Activated naive CD8-positive, alpha-beta T cell (primary cell): ENCODE measurements at regions not wholly inside any gene's neighbourhood (a gene's known extent, or its start where the extent isn't known, plus 50 kb on each side); places are given as distances from the start of the nearest gene placed in this dataset.
"Not testable (repeated sequence)": the region's sequence is repeated elsewhere in the genome, so short reads cannot be mapped to it uniquely, and the experiment has no call there.

Experiments
- H3K27ac Mint-ChIP-seq: one replicate; pipeline ENCODE4 v1.8.0; 2021; ENCODE audit warnings: mixed read lengths
- H3K27me3 Mint-ChIP-seq: one replicate; pipeline ENCODE4 v1.8.0; 2021; ENCODE audit warnings: mixed read lengths
- H3K36me3 Mint-ChIP-seq: one replicate; pipeline ENCODE4 v1.8.0; 2021; ENCODE audit warnings: mixed read lengths
- H3K4me1 Mint-ChIP-seq: one replicate; pipeline ENCODE4 v1.8.0; 2021; ENCODE audit warnings: low read depth, mixed read lengths
- H3K4me3 Mint-ChIP-seq: one replicate; pipeline ENCODE4 v1.8.0; 2021; ENCODE audit warnings: mild to moderate bottlenecking, mixed read lengths
- H3K9me3 Mint-ChIP-seq: one replicate; pipeline ENCODE4 v1.8.0; 2021; ENCODE audit warnings: low read depth, mixed read lengths

DNA sequence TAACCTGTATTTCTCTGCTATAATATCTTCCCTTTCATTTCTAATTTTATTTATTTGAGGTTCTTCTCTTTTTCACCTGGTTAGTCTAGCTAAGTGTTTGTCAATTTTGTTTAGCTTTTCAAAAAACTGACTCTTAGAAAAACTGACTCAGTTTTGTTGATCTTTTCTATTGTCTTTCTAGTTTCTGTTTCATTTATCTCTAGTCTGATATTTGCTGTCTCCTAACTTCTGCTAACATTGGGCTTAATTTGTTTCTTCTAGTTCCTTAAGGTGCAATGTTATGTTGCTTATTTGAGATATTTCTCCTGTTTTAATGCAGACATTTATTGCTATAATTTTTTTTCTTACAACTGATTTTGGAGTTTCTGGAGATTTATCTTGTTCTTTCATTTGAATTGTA, 1011.0 kb downstream of the EPHA7 start:
- H3K27ac Mint-ChIP-seq, result no peak overlapping the region
- peaks cover 11% of the 10 kb centered on the region for H3K9me3 Mint-ChIP-seq
- H3K4me1 Mint-ChIP-seq, result no peaks in the 10 kb centered on the region
- H3K4me3 Mint-ChIP-seq, result no peak overlapping the region
- no peaks in the 10 kb centered on the region for H3K36me3 Mint-ChIP-seq
- H3K27me3 Mint-ChIP-seq, result no peaks in the 10 kb centered on the region

DNA sequence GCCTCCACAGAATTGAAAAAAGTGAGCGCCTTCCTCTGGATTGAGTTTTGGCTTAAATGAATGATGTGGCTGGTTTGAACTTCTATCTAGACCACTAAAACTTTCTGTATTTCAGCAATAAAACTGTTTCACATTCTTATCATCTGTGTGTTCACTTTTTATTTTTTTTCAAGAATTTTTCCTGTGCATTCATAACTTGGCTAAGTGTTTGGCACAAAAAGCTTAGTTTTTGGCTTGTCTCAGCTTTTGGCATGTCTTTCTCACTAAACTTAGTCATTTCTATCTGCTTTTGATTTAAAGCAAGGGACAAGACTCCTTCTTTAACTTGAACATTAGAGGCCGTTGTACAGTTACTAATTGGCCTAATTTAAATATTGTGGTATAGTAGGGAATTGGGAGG, 1015.1 kb downstream of the EPHA7 start:
- no peak overlapping the region for H3K4me3 Mint-ChIP-seq

DNA sequence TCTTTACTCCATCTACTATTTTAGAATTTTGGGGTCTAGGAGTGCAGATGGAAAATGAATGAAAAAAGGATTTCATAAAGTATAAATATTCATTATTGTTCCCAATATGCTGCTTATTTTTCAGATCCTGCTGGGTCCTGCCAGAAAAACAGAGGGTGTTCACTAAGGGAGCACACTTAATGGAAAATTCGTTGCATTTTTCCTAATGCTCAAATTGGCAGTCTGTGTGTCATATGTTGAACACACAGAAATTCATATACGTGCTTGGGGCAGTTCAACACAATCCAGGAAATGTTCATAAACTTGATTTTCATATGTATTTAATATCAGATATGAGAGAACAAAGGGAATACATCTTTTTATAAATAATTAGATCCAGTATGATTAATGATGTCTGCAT, 1019.4 kb downstream of the EPHA7 start:
- Mint-ChIP-seq H3K4me3 (no peak overlapping the region), H3K9me3 (peaks cover 7% of the 10 kb centered on the region), H3K4me1 (no peaks in the 10 kb centered on the region), H3K27ac (no peak overlapping the region), H3K36me3 (no peaks in the 10 kb centered on the region), H3K27me3 (no peaks in the 10 kb centered on the region)

More for the DNA sequence above, 1015.1 kb downstream of the EPHA7 start:
- Mint-ChIP-seq H3K36me3 (no peaks in the 10 kb centered on the region), H3K4me1 (no peaks in the 10 kb centered on the region), H3K27ac (no peak overlapping the region), H3K9me3 (peaks cover 7% of the 10 kb centered on the region), H3K27me3 (no peaks in the 10 kb centered on the region)

DNA sequence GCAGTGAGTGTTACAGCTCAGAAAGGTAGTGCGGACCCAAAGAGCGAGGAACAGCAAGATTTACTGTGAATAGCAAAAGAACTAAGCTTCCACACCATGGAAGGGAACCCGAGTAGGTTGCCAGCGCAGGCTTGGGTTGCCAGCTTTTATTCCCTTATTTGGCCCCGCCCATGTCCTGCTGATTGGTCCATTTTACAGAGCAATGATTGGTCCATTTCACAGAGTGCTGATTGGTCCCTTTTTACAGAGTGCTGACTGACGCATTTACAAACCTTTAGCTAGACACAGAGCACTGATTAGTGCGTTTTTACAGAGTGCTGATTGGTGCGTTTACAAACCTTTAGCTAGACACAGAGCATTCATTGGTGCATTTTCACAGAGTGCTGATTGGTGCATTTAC, 1030.7 kb downstream of the EPHA7 start:
- H3K27ac Mint-ChIP-seq, H3K27me3 Mint-ChIP-seq, H3K4me1 Mint-ChIP-seq, H3K36me3 Mint-ChIP-seq, H3K4me3 Mint-ChIP-seq, H3K9me3 Mint-ChIP-seq: not testable (repeated sequence)

DNA sequence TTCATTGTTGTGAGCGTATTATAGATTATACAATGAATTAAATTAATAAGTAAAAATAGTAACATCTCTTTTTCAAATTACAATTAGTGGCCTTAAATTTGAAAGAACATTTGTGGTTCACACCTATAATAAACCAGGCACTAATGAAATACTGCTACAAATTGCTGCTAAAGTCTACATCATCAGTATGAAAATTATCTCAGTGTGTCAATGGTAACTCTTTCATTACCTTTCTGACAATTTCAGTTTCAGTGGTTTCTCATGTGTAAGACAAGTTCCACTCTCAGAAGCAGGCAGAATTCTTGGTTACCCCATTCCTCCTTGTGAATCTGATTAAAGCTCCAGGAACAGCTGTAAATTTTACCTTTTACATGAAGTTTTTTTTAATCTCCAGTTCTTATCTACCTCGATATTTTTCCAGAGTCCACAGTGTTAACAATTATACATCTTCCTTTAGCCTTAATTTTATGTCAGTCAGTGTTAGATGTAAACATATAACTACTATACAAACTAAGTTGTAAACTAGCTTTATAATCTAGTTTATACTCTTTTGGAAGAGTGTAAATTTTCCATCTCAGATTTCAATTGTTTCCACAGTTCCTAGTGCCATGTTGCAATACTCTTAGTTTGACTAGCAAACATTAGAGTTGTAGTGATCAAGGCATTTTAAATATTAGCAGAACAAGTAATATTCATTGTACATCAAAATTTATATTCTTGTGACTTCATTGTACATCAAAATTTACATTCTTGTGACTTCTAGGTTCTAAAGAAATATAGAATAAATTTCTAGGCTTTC, 1038.4 kb downstream of the EPHA7 start:
- Mint-ChIP-seq H3K9me3 (no peaks in the 10 kb centered on the region), H3K4me3 (no peak overlapping the region), H3K4me1 (no peaks in the 10 kb centered on the region), H3K36me3 (no peaks in the 10 kb centered on the region), H3K27ac (no peak overlapping the region), H3K27me3 (no peaks in the 10 kb centered on the region)

DNA sequence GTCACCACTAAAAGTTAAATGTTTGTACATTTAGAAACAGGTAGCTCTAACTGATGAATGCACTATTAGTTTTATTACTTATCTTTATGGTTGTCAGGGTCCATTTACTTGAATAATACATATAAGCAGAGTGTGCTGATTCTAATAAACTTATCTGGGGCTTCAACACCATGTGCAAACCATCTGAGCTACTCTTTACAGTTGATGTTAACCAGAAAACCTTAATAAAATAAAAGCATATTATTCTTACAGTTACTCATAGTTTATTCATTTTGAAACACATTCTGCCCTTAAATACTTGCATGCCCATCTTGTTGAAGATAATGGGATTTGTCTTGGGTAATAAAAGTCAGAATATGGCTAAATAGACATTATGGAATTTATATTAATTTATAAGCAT, 1042.2 kb downstream of the EPHA7 start:
- H3K4me1 Mint-ChIP-seq, result no peaks in the 10 kb centered on the region
- no peaks in the 10 kb centered on the region for H3K27me3 Mint-ChIP-seq
- peaks cover 4% of the 10 kb centered on the region for H3K9me3 Mint-ChIP-seq
- H3K27ac Mint-ChIP-seq, result no peak overlapping the region
- H3K4me3 Mint-ChIP-seq, result no peak overlapping the region
- no peaks in the 10 kb centered on the region for H3K36me3 Mint-ChIP-seq

DNA sequence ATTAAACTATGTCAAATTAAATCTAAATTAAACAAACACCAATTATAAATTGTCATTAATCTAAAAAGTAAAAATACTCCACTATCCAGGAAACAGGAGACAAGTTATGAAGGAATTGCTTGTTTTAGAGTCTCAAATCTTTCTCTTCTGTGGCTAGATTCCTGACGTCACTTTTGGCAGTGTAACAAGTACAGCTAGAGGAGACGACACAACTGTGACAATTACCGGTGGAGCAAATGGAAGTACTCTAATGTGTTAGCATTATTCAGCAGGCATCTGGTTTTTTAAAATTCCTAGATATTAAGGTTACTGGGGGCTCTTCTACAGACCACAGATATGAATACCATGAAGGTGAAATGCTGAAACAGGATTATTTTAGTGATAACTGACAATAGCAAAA, 1042.7 kb downstream of the EPHA7 start:
- Mint-ChIP-seq H3K4me1 (no peaks in the 10 kb centered on the region), H3K36me3 (no peaks in the 10 kb centered on the region), H3K9me3 (peaks cover 4% of the 10 kb centered on the region), H3K27ac (no peak overlapping the region), H3K4me3 (no peak overlapping the region), H3K27me3 (no peaks in the 10 kb centered on the region)

DNA sequence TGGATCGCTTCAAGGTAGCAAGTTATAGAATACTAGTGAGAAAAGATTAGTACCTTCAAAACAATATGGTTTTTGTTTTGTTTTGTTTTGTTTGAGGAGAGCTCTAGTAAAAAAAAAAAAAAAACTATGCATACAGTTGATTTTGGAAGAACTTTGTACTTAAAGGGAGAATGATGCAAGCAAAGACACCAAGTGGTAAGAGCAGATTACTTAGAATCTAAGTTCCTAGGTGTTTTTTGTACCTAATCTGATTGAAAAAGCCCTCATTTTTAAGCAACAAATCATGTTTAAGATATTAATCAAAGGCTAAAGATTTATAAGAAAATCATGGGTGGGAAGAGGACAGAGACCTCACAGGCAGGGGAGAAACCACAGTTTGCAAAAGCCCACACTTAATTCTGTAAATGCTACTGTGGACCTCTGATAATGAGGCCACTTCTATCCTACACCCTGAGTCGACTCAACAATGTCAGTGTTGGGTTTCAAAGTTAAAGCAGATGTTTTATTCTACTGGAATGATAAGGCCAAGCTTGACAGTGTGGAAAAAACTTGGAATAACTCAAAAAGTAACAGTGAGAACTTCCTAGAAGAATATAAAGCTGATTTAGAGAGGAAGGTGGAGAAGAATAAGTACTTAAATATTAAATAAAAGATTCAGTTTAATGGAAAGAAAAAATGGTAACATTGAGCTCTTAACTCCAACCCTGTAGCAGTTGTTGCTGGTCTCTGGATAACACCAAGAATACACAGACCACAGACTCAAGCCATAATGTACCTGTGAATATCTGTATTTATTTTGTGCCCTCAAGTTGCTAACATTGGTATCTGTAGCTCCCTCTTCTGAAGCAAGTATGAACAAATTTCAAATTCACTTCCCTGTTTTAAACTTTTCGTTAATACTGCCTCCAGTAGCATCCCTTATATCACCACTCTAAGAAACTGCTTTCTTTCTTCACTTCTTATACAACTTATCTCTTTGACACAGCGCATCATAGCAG, 1047.8 kb downstream of the EPHA7 start:
- no peaks in the 10 kb centered on the region for H3K27me3 Mint-ChIP-seq
- H3K36me3 Mint-ChIP-seq, result no peaks in the 10 kb centered on the region
- H3K27ac Mint-ChIP-seq, result no peak overlapping the region
- no peaks in the 10 kb centered on the region for H3K4me1 Mint-ChIP-seq
- H3K9me3 Mint-ChIP-seq, result peaks cover 4% of the 10 kb centered on the region
- H3K4me3 Mint-ChIP-seq, result no peak overlapping the region

DNA sequence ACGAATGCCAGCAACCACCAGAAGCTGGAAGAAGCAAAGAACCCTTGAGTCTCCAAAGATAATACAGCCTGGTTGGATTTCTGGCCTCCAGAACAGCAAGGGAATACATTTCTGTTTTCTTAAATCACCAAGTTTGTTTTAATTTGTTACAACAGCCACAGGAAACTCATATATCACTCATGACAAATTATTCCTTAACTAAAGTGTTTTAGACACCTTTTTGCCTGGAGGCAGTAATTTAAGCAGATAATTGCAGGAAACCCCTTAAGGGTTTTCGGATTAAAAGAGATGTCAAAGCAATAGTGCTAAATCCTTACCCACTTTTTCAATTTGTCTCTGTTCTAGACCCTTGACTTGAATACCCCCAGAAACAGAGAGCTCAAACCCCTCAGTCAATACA, 1050.0 kb downstream of the EPHA7 start:
- Mint-ChIP-seq H3K9me3 (no peaks in the 10 kb centered on the region), H3K4me3 (no peak overlapping the region), H3K36me3 (no peaks in the 10 kb centered on the region)

DNA sequence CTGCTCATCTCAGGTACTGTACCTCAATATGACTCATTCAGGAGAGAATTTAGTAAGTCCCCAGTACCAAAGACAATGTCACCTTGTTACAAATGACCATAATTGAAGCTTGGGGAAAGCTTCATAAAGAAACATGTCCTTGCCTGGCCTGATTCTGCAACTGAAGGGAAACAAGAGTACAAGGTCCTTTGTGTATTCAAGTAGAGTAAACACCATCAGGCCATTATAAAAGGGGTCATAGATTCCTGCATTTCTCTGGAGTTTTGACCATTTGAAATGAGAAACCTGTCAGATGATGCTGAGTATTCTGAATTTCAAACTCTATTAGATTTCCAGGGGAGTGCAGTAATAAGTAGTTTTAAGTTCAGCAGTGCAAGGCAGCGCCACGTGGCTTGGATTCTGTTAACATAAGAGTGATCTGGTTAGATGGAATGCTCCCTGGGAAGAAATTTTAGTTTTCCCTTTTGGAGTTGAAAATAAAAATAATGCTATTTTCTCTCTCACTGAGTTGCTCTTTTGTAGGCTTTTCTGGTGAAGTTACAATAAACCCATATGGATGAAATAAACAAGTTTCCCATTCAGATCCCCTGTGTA, 1054.3 kb downstream of the EPHA7 start:
- no peaks in the 10 kb centered on the region for H3K27me3 Mint-ChIP-seq
- H3K9me3 Mint-ChIP-seq, result no peaks in the 10 kb centered on the region
- H3K4me1 Mint-ChIP-seq, result no peaks in the 10 kb centered on the region
- no peaks in the 10 kb centered on the region for H3K36me3 Mint-ChIP-seq
- no peak overlapping the region for H3K27ac Mint-ChIP-seq
- no peak overlapping the region for H3K4me3 Mint-ChIP-seq

More for the DNA sequence above, 1050.0 kb downstream of the EPHA7 start:
- no peaks in the 10 kb centered on the region for H3K4me1 Mint-ChIP-seq
- no peak overlapping the region for H3K27ac Mint-ChIP-seq
- H3K27me3 Mint-ChIP-seq, result no peaks in the 10 kb centered on the region

DNA sequence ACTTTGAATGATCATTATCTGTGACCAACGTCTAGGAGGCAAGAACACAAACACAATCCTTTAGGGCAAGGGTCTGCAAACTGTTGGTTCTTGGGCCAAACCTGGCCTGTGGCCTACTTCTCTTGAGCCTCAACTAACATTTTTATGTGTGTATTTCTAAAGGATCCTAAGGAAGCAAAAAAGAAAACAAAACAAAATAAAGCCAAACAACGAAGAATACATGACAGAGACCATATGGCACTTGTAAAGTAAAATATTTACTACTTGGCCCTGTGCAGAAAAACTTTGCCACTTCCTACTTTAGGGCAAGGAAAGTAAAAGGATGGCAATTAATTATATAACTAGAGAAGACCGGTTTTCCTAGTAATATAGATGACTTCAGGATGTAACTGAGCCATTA, 1056.2 kb downstream of the EPHA7 start:
- Mint-ChIP-seq H3K9me3 (no peaks in the 10 kb centered on the region), H3K4me3 (no peak overlapping the region), H3K27me3 (no peaks in the 10 kb centered on the region), H3K36me3 (no peaks in the 10 kb centered on the region), H3K27ac (no peak overlapping the region), H3K4me1 (no peaks in the 10 kb centered on the region)

DNA sequence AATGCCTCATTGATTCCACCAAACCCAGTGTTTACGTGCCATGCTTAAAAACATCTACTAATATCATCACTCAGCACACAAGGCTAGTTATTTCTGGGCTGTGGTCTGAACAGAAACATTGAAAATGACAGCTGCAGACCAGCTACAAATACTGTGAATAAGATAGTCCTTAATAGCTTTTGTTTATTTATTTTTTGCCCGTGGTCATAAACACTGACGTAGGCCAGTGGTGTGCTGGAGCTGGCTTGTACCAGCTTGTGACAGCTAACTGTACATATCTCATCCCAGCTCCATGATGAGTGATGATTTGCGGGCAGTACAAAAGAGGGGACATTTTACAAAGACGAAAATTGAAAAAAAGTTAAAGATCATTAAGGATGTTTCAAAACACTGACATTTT, 1057.0 kb downstream of the EPHA7 start:
- H3K27ac Mint-ChIP-seq, result no peak overlapping the region
- no peaks in the 10 kb centered on the region for H3K27me3 Mint-ChIP-seq
- H3K9me3 Mint-ChIP-seq, result no peaks in the 10 kb centered on the region
- no peaks in the 10 kb centered on the region for H3K4me1 Mint-ChIP-seq
- no peaks in the 10 kb centered on the region for H3K36me3 Mint-ChIP-seq
- no peak overlapping the region for H3K4me3 Mint-ChIP-seq

DNA sequence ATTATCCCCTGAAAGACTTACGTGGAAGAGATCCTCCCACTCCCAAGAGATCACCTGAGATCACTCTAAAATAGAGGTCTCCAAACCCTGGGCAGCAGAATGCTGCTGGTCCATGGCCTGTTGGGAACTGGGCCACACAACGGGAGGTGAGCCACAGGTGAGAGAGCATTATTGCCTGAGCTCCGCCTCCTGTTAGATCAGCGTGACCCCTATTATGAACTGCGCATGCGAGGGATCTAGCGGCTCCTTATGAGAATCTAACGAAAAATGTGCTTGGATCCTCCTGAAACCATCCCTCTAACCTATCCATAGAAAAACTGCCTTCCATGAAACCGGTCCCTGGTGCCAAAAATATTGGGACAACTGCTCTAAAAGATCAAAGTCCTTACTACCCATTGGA, 1057.4 kb downstream of the EPHA7 start:
- Mint-ChIP-seq H3K4me3 (no peak overlapping the region), H3K4me1 (no peaks in the 10 kb centered on the region), H3K9me3 (no peaks in the 10 kb centered on the region), H3K27ac (no peak overlapping the region), H3K27me3 (no peaks in the 10 kb centered on the region), H3K36me3 (no peaks in the 10 kb centered on the region)

DNA sequence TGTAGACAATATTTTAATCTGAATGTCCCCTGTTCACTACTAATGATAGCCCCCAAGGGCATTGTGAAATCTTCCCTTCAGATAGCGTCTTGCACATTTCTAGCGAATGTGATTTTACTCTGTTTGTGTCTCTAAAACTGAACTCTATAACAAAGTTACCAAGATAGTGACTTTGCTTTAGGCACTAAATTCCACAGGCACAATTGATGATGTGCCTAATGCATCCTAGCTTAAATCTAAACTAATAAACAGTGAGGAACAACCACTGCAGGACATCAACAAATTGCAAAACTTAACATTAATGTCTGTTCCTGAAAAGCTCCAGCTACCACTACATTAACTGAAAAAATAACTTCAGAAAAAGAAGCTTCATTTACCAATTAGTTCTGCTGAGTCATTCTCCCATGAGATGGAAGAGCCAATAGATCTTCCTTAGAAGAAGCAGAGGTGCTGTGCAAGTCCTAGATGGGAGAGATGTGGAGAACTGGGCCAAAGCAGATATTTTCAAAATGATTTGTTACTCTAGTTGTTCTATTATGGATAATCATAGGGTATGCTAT, 1065.0 kb downstream of the EPHA7 start:
- no peak overlapping the region for H3K4me3 Mint-ChIP-seq
- H3K27ac Mint-ChIP-seq, result no peak overlapping the region
- no peaks in the 10 kb centered on the region for H3K27me3 Mint-ChIP-seq
- H3K36me3 Mint-ChIP-seq, result no peaks in the 10 kb centered on the region
- H3K4me1 Mint-ChIP-seq, result no peaks in the 10 kb centered on the region
- H3K9me3 Mint-ChIP-seq, result peaks cover 6% of the 10 kb centered on the region

DNA sequence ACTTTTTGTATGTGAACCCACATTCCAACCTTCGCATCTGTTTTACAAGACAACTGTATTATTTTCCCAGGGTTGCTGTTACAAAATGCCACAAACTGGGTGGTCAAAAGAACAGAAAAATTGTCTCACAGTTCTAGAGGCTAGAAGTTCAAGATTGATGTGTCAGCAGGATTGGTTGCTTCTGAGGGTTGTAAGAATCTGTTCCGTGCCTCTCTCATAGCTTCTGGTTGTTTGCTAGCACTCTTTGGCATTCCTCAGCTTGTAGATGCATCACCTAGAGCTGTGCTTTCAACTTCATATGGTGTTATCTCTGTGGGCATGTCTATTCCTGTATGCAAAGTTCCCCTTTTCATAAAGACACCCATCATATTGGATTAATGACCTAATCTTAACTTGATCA, 1067.2 kb downstream of the EPHA7 start:
- no peaks in the 10 kb centered on the region for H3K4me1 Mint-ChIP-seq
- no peaks in the 10 kb centered on the region for H3K36me3 Mint-ChIP-seq
- no peak overlapping the region for H3K4me3 Mint-ChIP-seq
- no peaks in the 10 kb centered on the region for H3K27me3 Mint-ChIP-seq
- H3K27ac Mint-ChIP-seq, result no peak overlapping the region
- H3K9me3 Mint-ChIP-seq, result peaks cover 6% of the 10 kb centered on the region
